Epithelial cell of esophagus (primary cell): ENCODE measurements at regions not wholly inside any gene's neighbourhood (a gene's known extent, or its start where the extent isn't known, plus 50 kb on each side); places are given as distances from the start of the nearest gene placed in this dataset.

ENCODE experiments used
- DNase-seq: peaks from one replicate; pipeline ENCODE4 v3.0.0; 2010; ENCODE audit warnings: low read depth
- H3K4me3 ChIP-seq: 2 replicates; pipeline ENCODE4 v1.5.1; 2011; ENCODE audit warnings: mild to moderate bottlenecking, low read length, control low read depth
- CTCF ChIP-seq: IDR thresholded peaks from 2 replicates; pipeline ENCODE4 v1.5.1; 2011; ENCODE audit warnings: low read depth, mild to moderate bottlenecking, low read length, control low read depth, inconsistent platforms; ENCODE audit not compliant: insufficient read depth; ENCODE audit errors: missing control alignments

- TF ChIP-seq CTCF: no peak
- H3K4me3 ChIP-seq: no peak overlapping the region
- no peak for DNase-seq
Observed at GRCh38 chr7:113008755-113009154, 77.9 kb downstream of the GPR85 start.

- TF ChIP-seq CTCF: no peak
- no peak for DNase-seq
- H3K4me3 ChIP-seq: no peak overlapping the region
Observed at GRCh38 chr7:113004726-113005454, 81.7 kb downstream of the GPR85 start.

GRCh38 chr7:113000316-113001020 lies 86.2 kb downstream of the GPR85 start:
- no peak for DNase-seq
- no peak for TF ChIP-seq CTCF

GRCh38 chr7:112997831-112998230 lies 88.8 kb downstream of the GPR85 start:
- no peak for DNase-seq
- no peak overlapping the region for H3K4me3 ChIP-seq
- TF ChIP-seq CTCF: no peak

More at GRCh38 chr7:113000316-113001020, 86.2 kb downstream of the GPR85 start:
- H3K4me3 ChIP-seq: no peak overlapping the region

- TF ChIP-seq CTCF: no peak
- no peak overlapping the region for H3K4me3 ChIP-seq
- no peak for DNase-seq
Observed at GRCh38 chr7:112996331-112996871, 90.2 kb downstream of the GPR85 start.

GRCh38 chr7:112995059-112995824 lies 91.4 kb downstream of the GPR85 start:
- DNase-seq: peak; percentile 55
- TF ChIP-seq CTCF: no peak
- no peak overlapping the region for H3K4me3 ChIP-seq
